HG03108 (cell line): ENCODE measurements at regions not wholly inside any gene's neighbourhood (a gene's known extent, or its start where the extent isn't known, plus 50 kb on each side); places are given as distances from the start of the nearest gene placed in this dataset.

ENCODE experiments used
- ATAC-seq: cut with Tn5 transposase; IDR thresholded peaks from one replicate; pipeline ENCODE4 v1.9.1; 2021; ENCODE audit warnings: moderate library complexity; ENCODE audit not compliant: unreplicated experiment

DNA sequence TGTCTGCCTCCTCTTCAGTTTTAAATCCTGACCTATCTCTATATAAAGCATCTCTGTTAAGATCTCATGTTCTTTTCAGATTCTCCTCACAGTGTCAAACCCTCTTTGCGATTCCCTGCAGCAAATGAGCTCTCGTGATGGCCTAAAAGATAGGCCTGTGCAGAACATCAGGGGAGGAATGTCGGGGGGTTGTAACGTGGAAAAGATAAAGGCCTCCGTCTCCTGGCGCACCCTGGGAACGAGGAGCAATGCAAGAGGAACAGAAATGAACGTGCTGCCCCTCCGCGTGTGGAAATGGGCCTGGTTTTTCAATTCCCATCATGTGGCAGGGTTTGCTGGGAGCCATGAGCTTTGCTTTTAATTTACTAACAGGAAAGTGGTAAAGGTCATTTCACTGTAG is 285.0 kb upstream of the TPM1 start:
- ATAC-seq = no peak

DNA sequence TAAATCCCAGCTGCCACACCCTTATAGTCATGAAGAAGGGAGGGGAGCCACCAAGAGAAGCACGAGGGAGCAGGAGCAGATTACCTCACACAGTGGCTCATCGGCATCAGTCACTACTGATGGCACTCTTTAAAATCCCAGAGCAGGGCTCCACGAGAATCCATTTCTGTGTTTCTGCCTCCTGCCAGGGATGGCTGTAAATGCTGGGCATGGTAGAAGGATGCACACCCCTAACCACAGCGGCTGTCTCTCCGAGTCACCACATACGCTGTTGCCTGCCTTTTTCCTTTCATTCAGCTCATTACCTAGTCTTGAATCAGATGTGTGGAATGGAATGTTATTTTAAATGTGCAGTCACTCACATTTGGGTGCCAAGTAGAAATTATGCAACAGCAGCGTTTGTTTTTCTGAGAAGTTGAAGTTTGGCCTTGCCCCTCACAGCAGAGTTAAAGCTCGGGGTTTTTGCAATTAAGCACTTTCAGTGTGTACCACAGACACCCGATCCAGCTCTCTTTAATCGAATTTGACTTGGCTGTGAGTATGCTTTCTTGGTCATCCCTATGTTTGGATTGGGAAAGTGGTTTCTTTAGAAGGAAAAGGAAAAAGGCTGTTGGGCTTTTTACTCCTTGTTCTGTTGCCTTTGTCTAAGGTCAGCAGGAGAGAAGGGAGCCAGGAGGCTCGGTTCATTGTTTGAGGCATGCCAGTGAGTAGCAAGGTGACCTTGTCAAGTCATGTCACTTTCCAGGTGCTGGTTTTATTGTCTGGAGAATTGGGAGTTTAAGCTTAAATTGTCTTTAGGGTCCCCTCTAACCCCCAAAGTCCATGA is 284.2 kb upstream of the TPM1 start:
- no peak for ATAC-seq

DNA sequence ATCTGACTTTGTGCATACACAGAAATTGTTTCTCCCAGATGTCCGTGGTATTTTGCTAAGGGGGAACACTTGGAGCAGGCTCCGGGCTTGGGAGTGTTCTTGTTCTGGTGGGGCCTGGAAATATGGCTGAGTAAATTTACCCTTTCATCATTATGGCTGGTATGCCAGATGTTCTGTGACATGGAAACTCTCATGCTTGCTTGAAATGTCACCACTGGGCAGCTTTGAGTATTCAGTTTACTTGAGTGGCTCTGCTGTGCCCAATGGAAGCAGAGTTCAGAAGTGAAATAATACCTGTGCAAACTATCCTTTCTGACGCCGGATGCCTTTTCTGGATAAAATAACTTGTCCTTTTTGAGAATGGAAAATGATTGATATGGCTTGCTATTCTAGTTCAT is 283.6 kb upstream of the TPM1 start:
- no peak for ATAC-seq

DNA sequence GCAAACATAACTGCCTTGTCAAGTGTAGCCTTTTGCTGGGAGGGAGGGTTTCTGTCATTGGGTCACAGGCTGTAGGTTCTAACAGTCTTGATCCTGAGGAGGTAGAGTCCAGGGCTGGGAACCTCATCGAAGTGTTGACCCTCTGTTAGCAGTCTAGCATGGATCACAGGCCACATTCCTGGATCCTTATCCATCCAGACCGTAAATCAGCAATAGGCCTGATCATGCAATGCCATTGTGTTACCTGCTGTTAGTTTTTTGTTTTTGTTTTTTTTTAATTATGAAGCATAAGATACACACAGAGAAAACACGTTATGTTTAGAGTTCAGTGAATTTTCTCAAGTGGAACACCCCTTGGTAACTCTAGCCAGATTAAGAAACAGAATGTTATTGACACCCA is 282.0 kb upstream of the TPM1 start:
- ATAC-seq = no peak

DNA sequence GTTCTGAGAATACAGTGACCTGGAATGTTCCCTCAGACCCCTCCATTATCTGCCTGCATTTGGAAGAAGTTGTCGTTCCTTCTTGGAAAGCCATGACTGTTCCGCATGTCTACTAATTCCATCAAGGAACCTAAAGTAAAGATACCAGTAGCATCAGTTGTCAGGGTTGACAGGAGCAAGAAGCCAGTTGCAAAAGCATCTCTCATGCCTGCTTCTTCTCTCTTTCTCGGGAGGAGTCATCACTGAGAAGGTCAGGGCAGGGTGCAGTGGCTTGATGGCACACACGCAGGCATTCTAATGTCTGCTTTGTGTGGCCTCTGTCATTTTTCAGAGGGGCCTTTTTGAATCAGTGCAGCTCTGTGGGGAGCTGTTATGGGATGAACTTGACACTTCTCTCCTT is 276.6 kb upstream of the TPM1 start:
- no peak for ATAC-seq

DNA sequence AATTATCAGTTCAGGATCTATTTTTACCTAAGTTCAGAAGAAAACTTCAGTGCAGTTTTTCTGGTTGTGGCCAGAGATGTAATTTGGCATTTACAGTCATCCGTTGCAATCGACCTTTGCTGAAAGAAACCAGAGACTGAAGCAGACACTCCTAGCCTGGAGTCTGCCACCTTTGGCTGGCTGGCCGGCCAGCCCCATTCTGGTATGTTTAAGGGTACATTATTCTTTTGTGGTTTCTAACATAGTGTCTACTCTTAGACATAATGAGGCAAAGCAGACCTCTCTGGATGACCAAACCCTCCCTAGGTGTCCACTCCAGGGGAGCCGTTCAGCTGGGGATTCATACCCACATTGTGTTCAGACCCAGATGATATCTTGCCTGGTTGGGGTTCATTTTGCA is 275.9 kb upstream of the TPM1 start:
- ATAC-seq = no peak

DNA sequence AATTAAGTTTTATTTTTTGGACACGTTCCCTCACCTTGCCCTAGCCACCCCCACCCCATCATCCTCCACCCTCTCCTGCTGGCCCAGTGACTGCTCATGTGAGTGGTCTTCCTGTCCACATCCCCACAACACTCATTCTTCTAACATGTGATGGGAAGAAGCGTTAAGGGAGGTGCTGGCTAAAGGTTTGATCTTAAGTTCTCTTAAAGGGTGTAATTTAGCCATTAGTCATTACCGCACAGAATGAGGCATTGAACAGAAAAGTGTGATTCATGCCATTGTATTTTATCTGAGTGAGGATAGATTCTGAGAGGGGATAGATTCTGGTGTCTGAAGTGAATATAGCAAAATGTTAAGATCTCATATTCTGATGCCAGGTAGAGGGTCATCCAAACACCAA is 272.9 kb upstream of the TPM1 start:
- ATAC-seq = no peak

DNA sequence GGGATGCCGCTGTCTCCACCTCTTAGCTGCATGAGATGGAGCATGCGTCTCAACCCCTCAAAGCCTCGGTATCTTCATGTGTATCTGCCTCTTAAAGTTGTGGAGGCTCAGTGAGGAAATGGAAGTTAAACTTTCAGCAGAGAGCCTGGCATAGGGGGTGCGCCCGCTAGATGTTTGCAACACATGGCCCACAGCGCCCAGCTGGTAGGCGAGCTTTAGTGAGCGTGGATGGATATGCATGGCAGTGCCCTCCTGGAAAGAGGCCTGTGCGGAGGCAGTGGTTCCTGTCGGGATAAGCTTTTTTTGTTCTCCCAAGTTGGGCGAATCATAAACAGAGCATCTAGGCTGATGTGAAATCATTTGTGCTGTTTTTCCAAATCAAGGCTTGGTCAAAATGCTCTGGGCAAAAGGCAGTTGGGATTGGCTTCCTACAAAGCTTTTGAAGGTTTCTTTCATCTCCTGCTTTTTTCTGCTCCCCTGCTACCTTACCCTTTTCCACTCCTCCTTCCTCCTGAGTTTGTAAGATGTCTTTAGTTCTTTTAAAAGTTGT is 272.4 kb upstream of the TPM1 start:
- ATAC-seq = no peak

DNA sequence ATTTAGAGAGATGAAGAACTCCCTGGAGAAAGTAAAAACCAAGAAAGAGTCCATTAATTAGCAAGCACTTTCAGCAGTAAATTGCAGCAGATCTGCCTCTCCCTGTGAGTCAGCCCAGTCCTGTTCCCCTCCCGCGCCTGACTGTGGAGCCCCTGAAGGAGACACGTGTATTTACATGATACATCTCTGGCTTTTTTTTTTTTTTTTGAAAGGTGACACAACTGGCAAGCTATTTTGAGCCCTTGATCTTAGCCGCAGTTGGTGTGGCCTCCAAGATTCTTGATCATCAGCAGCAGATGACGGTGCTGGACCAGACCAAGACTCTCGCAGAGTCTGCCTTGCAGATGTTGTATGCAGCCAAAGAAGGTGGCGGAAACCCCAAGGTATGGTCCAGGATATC is 271.8 kb upstream of the TPM1 start:
- ATAC-seq = no peak

DNA sequence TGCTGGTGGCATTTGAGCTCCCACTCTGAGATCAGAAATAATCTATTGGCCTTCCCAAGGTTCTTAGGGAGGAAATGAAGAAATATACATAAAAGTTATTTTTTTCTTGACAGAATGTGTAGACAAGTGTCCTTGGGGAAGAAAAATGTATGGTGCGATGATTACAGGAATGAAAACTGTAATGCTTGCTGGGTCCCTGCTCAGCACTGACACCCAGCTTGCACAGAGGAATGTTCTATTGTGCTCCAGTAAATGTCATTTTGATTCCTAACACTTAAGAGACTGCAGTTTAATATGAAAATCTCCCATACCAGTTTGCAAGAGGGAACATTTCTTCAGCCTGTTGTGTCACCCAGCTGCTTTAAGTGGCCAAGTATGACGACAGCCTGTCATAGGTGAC is 271.3 kb upstream of the TPM1 start:
- no peak for ATAC-seq

DNA sequence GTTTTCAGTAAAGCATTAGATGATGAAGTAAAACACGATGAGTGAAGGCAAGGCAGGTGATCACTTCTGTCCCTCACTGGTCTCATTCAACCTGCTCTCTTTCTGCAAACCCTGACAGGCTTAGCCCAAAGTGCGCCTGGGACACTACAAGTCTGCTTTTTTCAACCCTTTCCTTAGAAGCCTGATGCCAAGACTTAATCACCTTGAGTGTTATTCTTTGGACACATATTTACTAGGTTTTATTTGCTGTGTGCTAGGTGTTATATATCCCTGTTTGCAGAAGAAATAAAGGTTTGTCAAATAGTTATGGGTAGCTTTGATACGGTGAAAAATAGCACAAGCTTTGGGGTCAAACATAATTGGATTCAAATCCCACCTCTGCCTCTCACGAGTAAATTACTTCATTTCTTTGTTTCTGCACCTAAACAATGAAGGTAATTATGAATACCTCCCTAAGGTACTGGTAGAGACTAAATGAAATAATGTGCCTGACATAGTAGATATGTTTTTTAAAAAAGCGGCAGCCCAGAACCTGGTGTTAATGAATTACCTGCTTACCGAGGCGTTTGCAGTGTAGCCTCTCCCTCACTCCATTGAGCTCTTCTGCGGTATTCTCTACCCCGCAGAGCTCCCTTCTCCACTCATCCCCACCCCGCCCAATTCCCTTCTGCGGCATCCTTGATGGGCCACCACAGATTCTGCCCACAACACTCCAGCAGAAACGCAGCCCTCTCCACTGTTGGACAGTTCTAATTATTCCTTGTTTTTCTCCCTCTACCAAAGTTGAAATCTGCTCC is 269.0 kb upstream of the TPM1 start:
- no peak for ATAC-seq

DNA sequence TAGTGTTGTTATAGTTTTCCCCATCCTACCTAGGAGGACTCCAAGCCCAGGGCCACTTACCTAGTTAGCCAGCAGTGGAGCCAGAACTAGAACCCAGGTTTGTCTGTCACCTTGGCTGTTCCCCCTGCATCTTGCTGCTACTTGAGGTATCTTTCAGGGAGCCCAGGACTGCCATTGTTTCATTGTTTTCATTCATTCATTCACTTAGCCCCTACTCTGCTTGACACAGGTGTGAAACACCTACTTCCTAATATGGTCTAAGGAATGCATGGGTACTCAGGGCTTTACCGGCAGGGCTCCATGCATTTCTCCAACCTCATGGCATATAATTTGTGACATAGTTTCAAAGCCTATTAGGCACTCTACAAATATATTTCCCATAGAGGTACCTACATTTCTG is 266.6 kb upstream of the TPM1 start:
- ATAC-seq = no peak

DNA sequence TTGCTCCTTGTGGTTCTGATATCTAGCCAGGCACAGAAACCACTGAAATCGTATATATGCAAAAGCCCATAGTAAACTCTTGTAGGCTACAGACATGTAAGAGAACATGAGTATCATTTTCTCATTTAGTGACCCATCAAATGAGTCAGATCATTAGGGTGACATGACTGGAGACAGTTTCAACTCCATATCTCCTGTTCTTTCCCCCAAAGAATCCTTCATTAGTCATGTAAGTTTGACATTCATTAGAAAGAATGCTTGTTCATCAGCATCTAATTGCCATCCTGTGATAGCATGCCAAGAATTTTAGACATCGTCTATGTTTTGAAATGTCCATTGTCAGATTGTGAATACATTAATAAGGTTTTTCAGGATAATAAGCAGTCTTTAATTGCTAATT is 264.9 kb upstream of the TPM1 start:
- ATAC-seq = no peak

DNA sequence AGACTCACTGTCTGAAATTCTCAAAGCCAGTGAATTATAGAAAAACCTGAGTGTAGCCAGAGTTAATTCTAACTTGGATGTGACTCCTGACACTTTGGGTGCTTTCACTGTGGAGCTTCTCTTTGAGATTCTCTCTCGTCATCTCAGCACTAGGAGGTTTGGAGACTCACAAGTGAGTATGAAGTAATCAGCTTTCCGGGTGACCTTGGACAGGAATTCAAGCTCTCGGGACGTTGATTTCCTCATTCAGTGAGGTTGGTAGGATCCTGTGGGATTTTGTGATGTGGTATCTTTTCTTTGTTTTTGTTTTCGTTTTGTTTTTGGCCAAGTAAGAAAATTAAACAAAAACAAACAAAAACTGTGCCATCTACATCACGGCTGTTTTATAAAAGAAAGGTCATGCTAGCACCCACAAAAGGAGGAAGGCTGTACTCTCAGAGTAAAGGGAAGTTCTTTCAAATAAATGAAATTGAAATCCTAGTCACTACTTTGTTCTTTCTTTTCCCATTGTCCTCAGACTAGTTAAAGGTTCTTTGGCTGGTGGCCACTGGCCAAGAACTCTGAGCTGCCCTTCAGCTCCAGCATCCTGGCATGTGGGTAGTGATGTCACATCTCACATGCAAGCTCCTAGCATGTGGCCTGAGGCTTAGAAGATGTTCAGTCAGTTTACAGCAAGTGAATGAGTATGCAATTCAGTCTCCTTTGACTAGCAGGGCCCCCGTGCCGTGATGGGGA is 263.3 kb upstream of the TPM1 start:
- no peak for ATAC-seq

DNA sequence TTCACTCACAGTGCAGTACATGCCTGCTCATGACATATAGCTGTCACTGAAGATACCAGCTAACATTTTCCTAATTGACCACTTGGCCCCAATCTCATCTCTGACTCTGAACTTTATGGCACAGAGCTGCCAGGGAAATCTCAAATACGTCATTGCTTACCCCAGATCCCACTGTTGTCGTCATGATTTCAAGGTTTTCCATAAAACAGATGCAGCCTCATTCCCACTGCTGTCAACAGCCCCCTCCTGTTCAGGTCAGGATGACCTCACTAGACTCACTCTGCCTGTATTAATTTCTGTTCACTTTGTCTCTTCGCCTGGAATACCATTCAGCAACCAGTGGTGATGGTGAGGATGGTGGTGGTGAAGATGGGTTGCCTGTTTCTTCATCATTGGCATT is 262.6 kb upstream of the TPM1 start:
- no peak for ATAC-seq

DNA sequence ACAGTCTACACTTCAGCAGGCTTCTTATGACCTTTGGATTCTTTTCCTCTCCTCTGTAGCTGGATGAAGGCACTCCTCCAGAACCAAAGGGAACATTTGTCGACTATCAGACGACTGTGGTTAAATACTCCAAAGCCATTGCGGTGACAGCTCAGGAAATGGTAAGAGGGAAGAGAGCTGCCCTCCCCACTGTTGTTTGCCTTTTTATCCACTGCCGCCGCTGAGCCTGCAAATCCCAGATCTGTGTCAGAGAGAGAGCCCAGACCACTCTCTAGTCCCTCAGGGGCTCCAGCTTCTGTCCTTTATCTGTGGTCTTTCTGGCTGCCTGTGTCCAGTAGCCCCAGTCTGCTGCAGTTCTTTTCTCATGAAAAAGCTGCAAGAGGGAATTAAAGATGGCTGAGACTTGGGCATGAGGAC is 261.5 kb upstream of the TPM1 start:
- ATAC-seq = no peak

DNA sequence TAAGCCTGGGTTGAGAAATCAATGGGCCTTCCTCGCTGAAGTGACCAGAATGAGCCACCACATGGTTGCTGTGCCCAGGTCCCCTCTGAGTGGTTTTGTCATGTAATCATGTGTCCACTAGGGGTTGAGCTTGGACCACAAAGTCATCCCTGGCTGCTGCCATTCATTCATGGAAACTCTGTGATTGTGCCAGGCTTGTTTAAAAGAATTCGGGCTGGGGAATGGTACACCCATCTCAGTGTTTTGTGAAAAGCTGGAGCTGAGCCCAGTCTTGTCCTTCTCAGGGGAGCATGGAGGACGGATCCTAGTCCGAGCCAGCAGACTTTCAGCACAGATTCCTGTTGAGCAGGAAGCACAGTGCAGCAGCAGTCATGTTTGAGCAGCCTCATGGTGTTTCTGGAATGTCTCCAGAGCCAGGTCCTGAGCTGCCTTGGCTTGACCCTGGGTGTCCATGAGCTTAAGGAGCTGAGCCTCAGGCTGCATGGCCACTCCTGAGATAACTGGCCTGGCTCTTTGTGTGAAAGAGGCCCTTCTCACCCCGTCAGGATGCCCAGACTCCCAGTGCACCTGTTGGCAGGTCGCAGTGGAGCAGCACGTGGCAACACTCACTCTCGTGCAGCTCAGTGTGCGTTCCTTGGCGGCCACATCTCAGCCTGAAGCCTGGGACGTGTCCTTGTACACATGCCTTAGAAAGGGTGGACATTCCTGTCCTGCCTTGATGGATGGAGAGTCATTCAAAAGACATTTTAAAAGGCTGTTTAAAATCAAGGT is 260.3 kb upstream of the TPM1 start:
- ATAC-seq = no peak

DNA sequence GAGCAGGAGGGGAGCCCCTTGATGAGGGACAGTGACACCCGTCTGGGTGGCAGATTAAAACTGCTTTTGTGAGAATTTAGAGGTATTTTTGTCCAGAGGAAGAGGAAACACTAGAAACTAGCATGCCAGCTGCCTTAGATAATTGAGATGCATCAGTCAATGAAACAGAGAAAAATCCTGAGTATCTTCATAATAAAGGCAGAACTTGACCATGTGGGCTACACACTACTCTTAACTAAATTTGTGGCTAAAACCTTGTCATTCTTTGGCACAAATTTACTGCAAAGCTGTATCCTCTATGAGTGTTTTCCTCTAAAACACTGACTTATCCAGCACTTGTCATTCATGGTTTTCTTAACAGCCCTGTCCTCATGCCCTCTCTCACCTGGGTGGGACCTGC is 259.7 kb upstream of the TPM1 start:
- ATAC-seq = no peak

DNA sequence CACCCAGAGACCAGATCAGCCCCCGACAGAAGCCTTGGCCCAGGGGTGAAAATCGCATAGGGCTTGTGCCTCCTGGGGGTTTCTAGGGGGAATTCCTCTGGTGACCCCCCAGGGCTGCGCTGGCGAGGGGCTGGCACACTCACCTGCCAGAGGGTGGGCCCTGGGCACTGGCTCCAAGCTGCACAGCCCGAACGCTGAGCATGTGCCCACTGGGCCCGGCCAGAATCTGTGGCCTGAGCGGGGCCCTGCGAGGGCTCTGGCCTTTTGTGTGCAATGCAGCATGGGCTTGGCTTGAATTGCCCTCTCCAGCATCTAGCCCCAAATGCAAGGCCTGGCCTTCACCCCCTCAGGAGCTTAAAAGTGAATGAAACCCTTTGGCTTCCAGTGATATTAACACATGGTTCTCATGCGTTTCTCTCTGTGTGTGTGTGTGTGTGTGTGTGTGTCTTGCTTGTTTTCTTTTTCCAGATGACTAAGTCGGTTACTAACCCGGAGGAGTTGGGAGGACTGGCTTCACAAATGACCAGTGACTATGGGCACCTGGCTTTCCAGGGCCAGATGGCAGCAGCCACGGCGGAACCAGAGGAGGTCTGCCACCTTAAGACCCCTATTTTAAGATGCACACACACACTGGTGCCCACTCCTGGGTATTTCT is 259.1 kb upstream of the TPM1 start:
- ATAC-seq = no peak
